HG03354 (cell line): ENCODE measurements at regions not wholly inside any gene's neighbourhood (a gene's known extent, or its start where the extent isn't known, plus 50 kb on each side); places are given as distances from the start of the nearest gene placed in this dataset.

ENCODE experiments used
- ATAC-seq: cut with Tn5 transposase; IDR thresholded peaks from one replicate; pipeline ENCODE4 v1.9.1; 2021; ENCODE audit warnings: mild to moderate bottlenecking; ENCODE audit not compliant: unreplicated experiment, poor library complexity, severe bottlenecking

DNA sequence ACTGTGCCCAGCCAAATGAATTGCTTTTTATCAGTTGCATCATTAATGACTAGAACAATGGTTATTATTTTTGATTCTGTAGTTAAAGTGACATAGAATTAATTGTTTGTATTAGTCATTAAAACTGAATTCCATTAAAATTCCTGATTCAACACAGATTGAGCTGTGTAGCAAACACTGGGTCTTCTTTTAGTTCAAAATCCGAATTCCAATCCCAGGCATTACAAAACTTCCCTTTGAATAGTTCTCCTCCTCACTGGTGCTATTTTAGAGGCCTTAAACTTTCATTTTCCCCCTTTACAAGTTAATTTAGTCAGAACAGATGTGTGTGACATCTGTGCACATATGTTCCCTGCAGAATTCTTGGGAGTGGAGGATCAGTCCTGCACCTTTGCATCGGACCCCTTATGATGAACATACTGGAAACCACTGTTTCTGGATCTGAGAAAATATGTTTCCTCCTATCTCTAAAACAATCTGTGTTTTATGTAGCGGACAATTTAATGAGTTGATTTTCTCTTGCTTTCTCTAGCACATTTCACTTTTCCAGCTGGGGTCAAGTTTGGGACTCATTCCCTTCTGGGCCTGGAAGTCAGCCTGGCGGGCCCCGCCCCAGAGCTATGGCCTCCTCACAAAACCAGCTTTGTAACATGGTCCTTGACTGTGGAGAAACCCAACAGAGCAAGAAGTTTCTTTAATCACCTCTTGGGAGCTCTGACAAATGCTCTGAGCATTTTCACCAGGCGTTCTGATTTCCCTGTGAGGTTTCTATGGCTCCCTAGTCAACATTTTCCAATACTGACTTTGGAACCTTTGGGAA lies 87.9 kb upstream of the MAMDC2 start:
- ATAC-seq, result no peak

DNA sequence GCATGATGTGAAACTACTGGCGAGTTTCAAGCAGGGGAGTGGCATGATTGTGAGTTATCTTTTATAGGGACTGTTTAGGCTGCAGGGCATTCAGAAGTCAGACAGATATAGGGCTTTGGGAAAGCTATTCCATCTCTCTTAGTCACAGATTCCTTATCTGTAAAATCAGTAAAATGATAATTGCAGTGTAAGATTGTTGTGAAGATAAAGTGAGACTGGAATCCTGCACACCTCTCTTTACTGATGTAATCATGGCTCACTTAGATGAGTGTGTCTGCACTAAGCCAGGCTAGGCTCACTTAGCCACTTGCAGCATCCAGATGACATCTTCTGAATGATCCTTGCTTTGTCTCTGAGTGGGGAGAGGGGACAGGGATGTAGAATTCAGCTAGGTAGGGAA lies 81.8 kb upstream of the MAMDC2 start:
- ATAC-seq, result no peak

GRCh38 chr9:69963803-69964202 lies 79.8 kb upstream of the MAMDC2 start:
- ATAC-seq, result no peak

GRCh38 chr9:69964446-69964845 lies 79.2 kb upstream of the MAMDC2 start:
- ATAC-seq, result no peak

- no peak for ATAC-seq
Observed at GRCh38 chr9:69965416-69966145, 78.1 kb upstream of the MAMDC2 start.

GRCh38 chr9:69967344-69967743 lies 76.3 kb upstream of the MAMDC2 start:
- no peak for ATAC-seq

DNA sequence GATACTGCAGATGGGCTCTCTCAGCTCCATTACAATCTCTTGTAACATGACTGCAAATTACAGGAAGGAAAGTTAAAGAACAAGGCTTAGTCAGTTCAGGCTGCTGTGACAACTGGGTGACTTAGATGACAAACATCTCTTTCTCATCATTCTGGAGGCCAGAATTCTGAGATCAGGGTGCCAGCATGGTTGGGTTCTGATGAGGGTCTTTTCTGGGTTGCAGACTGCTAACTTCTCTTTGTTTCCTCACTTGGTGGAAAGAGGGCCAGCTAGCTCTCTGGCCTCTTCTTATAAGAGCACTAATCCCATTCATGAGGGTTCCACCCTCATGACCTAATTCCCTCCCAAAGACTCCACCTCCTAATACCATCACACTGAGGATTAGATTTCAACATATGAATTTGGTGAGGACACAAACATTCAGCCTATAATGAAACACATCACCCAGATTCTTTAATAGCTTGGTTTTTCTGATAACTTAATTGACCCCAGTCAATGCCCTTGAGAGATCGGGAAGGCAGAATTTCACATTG lies 73.6 kb upstream of the MAMDC2 start:
- ATAC-seq, result no peak

GRCh38 chr9:69971643-69972449 lies 71.8 kb upstream of the MAMDC2 start:
- ATAC-seq, result peak; percentile 66

DNA sequence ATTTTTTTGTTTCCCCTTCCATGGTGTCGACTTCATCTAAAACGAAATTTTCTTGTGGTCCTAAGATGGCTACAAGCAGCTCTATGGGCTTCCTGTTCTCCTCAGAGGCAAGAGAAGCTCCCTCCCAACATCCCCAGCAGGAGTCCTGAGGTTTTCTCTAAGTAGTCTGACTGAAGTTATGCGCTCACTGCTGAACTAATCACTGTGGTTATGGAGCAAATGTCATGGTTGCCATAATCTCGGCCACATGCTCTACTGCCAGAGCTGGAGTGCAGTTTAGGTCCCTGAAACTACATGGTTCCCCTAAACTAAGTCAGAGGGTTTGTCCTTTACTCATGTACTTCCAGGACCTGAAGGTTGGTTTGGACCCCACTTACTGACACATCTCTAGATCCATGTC lies 68.0 kb upstream of the MAMDC2 start:
- ATAC-seq, result no peak

DNA sequence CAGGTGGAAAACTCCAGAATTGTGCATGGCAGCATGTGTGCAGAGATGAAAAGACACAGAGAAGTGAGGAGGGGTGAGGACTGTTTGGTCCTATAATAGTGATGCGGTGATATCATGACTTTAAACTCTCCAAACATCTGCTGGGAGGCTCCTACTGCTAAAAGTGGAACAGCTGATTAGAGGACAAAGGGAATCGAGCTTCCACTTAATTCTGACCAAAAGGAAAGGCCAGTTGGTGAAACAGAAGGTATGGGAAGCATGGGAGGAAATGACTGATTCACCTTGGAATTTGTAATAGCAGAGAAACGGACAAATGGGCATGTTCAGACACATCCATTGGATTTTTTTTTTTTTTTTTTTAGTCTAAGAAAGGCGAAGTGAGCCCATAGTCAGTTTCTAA lies 67.5 kb upstream of the MAMDC2 start:
- no peak for ATAC-seq

GRCh38 chr9:69980041-69980440 lies 63.6 kb upstream of the MAMDC2 start:
- no peak for ATAC-seq

DNA sequence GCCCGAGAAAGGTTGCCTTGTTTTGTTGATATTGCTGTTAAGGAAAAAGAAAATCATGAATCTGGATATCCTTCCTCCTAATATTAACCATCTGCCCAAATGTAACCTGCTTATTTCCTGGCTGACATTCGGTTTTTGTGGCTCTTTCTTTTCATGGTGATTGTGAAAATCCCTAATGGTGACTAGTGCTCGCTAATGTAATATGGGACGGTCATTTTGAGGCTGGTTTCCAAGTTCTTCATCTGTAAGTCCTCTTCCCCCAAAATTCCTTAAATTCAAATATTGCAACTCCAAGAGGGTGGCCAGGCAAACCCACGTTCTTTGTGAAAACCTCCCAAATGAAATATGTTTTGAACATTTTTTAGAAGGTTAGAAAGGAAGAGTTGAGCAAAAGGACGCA lies 63.1 kb upstream of the MAMDC2 start:
- no peak for ATAC-seq

- ATAC-seq, result no peak
Observed at GRCh38 chr9:69981686-69982445, 61.8 kb upstream of the MAMDC2 start.

DNA sequence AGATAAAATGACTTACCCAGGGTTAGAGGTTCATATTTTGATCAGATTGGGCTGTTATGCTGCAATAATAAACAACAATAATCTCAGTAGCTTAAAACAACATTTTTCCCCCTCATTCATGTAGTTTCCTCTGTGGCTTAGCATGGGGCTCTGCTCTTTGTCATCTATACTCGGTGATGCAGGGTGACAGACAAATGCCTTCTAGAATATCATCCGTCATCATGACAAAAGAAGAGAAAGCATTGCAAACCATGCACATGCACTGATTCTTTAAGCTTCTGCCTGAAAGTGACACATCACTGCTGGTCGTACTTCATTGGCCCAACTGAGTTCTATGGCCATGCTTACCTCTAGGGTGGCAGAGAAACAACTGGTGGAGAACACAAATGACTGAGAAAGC lies 58.8 kb upstream of the MAMDC2 start:
- ATAC-seq, result no peak

GRCh38 chr9:69985971-69986370 lies 57.7 kb upstream of the MAMDC2 start:
- ATAC-seq, result no peak

DNA sequence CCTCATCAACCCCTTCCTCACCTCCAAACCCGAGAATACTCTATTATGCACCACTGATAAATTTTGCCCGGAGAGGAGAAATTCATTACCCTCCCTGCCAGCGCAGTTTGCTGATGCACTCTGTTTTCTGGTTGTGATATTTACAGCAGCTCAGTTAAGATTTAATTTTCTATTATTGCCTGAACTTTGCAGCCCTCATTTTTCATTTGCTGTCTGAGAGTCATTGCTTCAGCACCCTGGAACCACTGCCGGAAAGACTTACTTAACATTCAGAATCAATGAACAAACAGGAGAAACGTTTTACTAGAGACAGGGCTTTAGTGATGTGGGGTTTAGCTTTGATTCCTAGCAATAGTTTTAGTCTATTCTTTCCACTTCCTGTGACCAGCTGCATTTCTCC lies 56.7 kb upstream of the MAMDC2 start:
- no peak for ATAC-seq

DNA sequence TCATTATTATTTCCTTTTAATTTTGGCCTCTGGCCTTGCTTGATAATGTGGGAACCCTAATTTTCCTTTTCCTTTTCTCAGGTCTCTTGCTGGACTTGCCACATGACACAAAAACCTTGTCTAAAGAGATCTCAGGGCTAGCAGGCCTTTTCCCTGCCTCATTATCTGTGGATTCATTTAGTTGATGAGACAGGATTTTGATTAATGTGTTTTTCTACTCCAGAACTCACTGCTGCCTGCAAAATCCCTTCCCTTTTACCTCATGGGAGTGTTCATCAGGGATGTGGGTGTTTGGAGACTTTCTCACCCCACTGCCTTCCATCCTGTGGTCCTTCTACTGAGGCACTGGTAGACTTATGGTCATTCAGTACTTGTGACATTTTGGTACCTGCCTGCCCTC lies 56.2 kb upstream of the MAMDC2 start:
- no peak for ATAC-seq

GRCh38 chr9:69993110-69993509 lies 50.5 kb upstream of the MAMDC2 start:
- ATAC-seq, result no peak
